ENCODE measurements at regions not wholly inside any gene's neighbourhood (a gene's known extent, or its start where the extent isn't known, plus 50 kb on each side); places are given as distances from the start of the nearest gene placed in this dataset.
A peak's percentile ranks its signal among the peaks of the same experiment; 100 is the strongest.

- no peak for DNase-seq
Measured at GRCh38 chrX:149274516-149275105, 230.5 kb downstream of the IDS start.

- no peak for DNase-seq
Measured at GRCh38 chrX:149272690-149273463, 232.2 kb downstream of the IDS start.

- DNase-seq: peak; percentile 2
Measured at GRCh38 chrX:149267878-149268813, 237.0 kb downstream of the IDS start.

GRCh38 chrX:149262086-149262485 lies 243.0 kb downstream of the IDS start:
- no peak for DNase-seq

GRCh38 chrX:149259241-149259640 lies 245.9 kb downstream of the IDS start:
- no peak for DNase-seq

- no peak for DNase-seq
Measured at GRCh38 chrX:149255860-149256259, 249.2 kb downstream of the IDS start.

- no peak for DNase-seq
Measured at GRCh38 chrX:149248073-149248625, 257.0 kb downstream of the IDS start.

GRCh38 chrX:149230689-149231088 lies 274.4 kb downstream of the IDS start:
- DNase-seq: peak; percentile 4

- no peak for DNase-seq
Measured at GRCh38 chrX:149223854-149224253, 281.3 kb downstream of the IDS start.

- DNase-seq: no peak
Measured at GRCh38 chrX:149222040-149222439, 283.1 kb downstream of the IDS start.

GRCh38 chrX:149221230-149221629 lies 283.9 kb downstream of the IDS start:
- DNase-seq: no peak

GRCh38 chrX:149213264-149213663 lies 291.8 kb downstream of the IDS start:
- no peak for DNase-seq

- no peak for DNase-seq
Measured at GRCh38 chrX:149208307-149208706, 296.8 kb downstream of the IDS start.

- DNase-seq: no peak
Measured at GRCh38 chrX:149207518-149207917, 297.6 kb downstream of the IDS start.

GRCh38 chrX:149205937-149206336 lies 299.2 kb downstream of the IDS start:
- no peak for DNase-seq

GRCh38 chrX:149205081-149205480 lies 300.0 kb downstream of the IDS start:
- DNase-seq: no peak

GRCh38 chrX:149199734-149200133 lies 305.4 kb downstream of the IDS start:
- no peak for DNase-seq

- peak; percentile 36 for DNase-seq
Measured at GRCh38 chrX:149198980-149199732, 305.9 kb downstream of the IDS start.

GRCh38 chrX:149185087-149185486 lies 320.0 kb downstream of the IDS start:
- no peak for DNase-seq

GRCh38 chrX:149161435-149162088 lies 343.5 kb downstream of the IDS start:
- DNase-seq: no peak

- no peak for DNase-seq
Measured at GRCh38 chrX:149157976-149158375, 347.1 kb downstream of the IDS start.

GRCh38 chrX:149152941-149153340 lies 352.2 kb downstream of the IDS start:
- DNase-seq: no peak

Measured in stimulated activated CD4-positive, alpha-beta T cell treated with anti-CD3 and anti-CD28 coated beads, Interleukin-1b, Interleukin-23, amount 100 ng/mL, for 48 hours (primary cell).